Liver (tissue), 3 donors: ENCODE measurements at regions not wholly inside any gene's neighbourhood (a gene's known extent, or its start where the extent isn't known, plus 50 kb on each side); places are given as distances from the start of the nearest gene placed in this dataset.

Source experiments
- ATF3 ChIP-seq: IDR thresholded peaks from 2 replicates; pipeline ENCODE4 v1.6.1; 2016; ENCODE audit warnings: antibody characterized with exemption
- CTCF ChIP-seq: fragments of 150-350 bp; IDR thresholded peaks from 2 replicates; pipeline ENCODE4 v1.5.1; 2017; ENCODE audit warnings: improper control_type of control experiment, low read depth, low read length; ENCODE audit not compliant: missing input control
- GABPA ChIP-seq, 2 donors: IDR thresholded peaks in 1 of 2; conservative IDR thresholded peaks in 1 of 2; 2 replicates each; pipeline ENCODE4 v1.6.1; 2016; ENCODE audit warnings: antibody characterized with exemption in 2 of 2, mild to moderate bottlenecking in 1 of 2, moderate library complexity in 1 of 2
- HNF4A ChIP-seq, 2 donors: conservative IDR thresholded peaks; 2 replicates each; pipeline ENCODE4 v1.6.1; 2016; ENCODE audit warnings: antibody characterized with exemption in 2 of 2, mild to moderate bottlenecking in 2 of 2
- HNF4G ChIP-seq: IDR thresholded peaks from 2 replicates; pipeline ENCODE4 v1.6.1; 2016; ENCODE audit warnings: antibody characterized with exemption
- JUND ChIP-seq, 2 donors: IDR thresholded peaks; 2 replicates each; pipeline ENCODE4 v1.6.1; 2016; ENCODE audit warnings: antibody characterized with exemption in 2 of 2
- NR2F2 ChIP-seq: IDR thresholded peaks from 2 replicates; pipeline ENCODE4 v1.6.1; 2016; ENCODE audit warnings: antibody characterized with exemption
- RAD21 ChIP-seq, 2 donors: IDR thresholded peaks; 2 replicates each; pipeline ENCODE4 v1.6.1; 2016; ENCODE audit warnings: antibody characterized with exemption in 2 of 2, mild to moderate bottlenecking in 2 of 2
- REST ChIP-seq: IDR thresholded peaks from 2 replicates; pipeline ENCODE4 v1.6.1; 2016; ENCODE audit warnings: antibody characterized with exemption, mild to moderate bottlenecking
- SP1 ChIP-seq: IDR thresholded peaks from 2 replicates; pipeline ENCODE4 v1.6.1; 2018; ENCODE audit warnings: antibody characterized with exemption, mild to moderate bottlenecking
- TAF1 ChIP-seq: conservative IDR thresholded peaks from 2 replicates; pipeline ENCODE4 v1.6.1; 2016; ENCODE audit warnings: antibody characterized with exemption, mild to moderate bottlenecking
- YY1 ChIP-seq: IDR thresholded peaks from 2 replicates; pipeline ENCODE4 v1.6.1; 2016; ENCODE audit warnings: antibody characterized with exemption, mild to moderate bottlenecking
- donor health status: healthy.
- donor health status: healthy.

GRCh38 chr9:6128030-6128429, 87.6 kb upstream of the IL33 start:
- TF ChIP-seq REST = no peak
- no peak for TF ChIP-seq YY1
- no peak for TF ChIP-seq CTCF
- no peak for TF ChIP-seq GABPA (IDR thresholded peaks at IDR 0.05 in 1 of 2, conservative IDR thresholded peaks at IDR 0.05 in 1 of 2)
- TF ChIP-seq SP1 = no peak
- TF ChIP-seq ATF3 = no peak
- TF ChIP-seq JUND (IDR thresholded peaks at IDR 0.05) = no peak
- TF ChIP-seq HNF4G = no peak
- TF ChIP-seq RAD21 (IDR thresholded peaks at IDR 0.05) = no peak
- no peak for TF ChIP-seq NR2F2
- TF ChIP-seq TAF1 = no peak
- TF ChIP-seq HNF4A (conservative IDR thresholded peaks at IDR 0.05) = no peak
